Bronchial epithelial cell (primary cell): ENCODE measurements at regions not wholly inside any gene's neighbourhood (a gene's known extent, or its start where the extent isn't known, plus 50 kb on each side); places are given as distances from the start of the nearest gene placed in this dataset.

Source experiments
- DNase-seq: peaks from one replicate; pipeline ENCODE4 v3.0.0-alpha.2; 2010; ENCODE audit warnings: low read depth
- FAIRE-seq: peaks from 2 replicates; lab custom pipeline; 2011; peaks lifted over from hg19 to GRCh38; lab: Jason Lieb, UNC
- H3K27me3 ChIP-seq: 2 replicates; pipeline ENCODE4 v1.5.1; 2011; ENCODE audit warnings: low read length; ENCODE audit not compliant: control insufficient read depth, insufficient read depth
- H3K36me3 ChIP-seq: 2 replicates; pipeline ENCODE4 v1.5.1; 2011; ENCODE audit warnings: low read length; ENCODE audit not compliant: control insufficient read depth, insufficient read depth
- H3K4me3 ChIP-seq: 2 replicates; pipeline ENCODE4 v1.5.1; 2011; ENCODE audit warnings: mild to moderate bottlenecking, low read depth, low read length, control low read depth
- TF ChIP-seq, protein P1 (sequence below): IDR thresholded peaks from 2 replicates; pipeline ENCODE4 v1.5.1; 2011; ENCODE audit warnings: mild to moderate bottlenecking, moderate library complexity, low read length, control low read depth, inconsistent platforms; ENCODE audit not compliant: insufficient read depth, severe bottlenecking

DNA sequence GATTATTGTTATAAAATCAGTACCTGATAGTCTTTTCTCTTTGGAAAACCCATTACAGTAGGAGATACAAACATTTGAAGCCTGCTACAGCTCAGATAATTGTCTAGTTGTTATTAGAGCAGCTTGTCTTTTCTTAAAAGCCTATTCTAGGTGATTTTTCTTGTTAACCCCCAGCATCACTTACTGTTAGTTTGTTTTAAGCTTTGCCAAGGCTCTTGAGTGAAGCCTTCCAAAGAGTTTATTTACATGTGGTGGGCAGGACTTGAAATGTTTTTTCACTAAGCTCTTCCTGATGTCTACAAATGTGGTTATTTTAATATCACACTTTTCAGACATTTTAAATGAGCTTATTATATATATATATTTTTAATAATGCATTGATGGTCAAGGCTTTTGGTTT, 791.3 kb downstream of the PLCL1 start:
- no peak for FAIRE-seq
- H3K36me3 ChIP-seq = no peaks in the 10 kb centered on the region
- TF ChIP-seq, protein P1, sequence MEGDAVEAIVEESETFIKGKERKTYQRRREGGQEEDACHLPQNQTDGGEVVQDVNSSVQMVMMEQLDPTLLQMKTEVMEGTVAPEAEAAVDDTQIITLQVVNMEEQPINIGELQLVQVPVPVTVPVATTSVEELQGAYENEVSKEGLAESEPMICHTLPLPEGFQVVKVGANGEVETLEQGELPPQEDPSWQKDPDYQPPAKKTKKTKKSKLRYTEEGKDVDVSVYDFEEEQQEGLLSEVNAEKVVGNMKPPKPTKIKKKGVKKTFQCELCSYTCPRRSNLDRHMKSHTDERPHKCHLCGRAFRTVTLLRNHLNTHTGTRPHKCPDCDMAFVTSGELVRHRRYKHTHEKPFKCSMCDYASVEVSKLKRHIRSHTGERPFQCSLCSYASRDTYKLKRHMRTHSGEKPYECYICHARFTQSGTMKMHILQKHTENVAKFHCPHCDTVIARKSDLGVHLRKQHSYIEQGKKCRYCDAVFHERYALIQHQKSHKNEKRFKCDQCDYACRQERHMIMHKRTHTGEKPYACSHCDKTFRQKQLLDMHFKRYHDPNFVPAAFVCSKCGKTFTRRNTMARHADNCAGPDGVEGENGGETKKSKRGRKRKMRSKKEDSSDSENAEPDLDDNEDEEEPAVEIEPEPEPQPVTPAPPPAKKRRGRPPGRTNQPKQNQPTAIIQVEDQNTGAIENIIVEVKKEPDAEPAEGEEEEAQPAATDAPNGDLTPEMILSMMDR = no peak
- DNase-seq = no peak
- H3K4me3 ChIP-seq = no peak overlapping the region
- no peaks in the 10 kb centered on the region for H3K27me3 ChIP-seq

DNA sequence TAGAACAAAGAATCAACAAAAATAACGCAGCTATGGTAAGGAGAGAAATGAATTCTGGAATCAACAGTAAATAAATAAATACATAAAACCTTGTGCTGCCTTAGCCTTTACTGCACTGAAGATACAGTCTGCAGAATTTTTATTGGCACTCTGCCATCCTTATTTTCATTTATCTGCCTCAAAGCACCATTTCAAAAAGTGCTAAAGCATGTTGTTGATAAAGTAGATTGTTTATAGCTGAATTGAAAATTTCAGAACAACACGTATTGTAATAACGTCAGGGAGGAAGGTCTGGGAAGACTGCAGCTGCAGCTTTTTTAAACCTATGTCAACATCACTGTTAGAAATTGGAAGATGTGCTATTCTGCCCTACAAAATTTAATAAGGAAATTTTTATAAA, 787.2 kb downstream of the PLCL1 start:
- Histone ChIP-seq H3K27me3 (no peaks in the 10 kb centered on the region), H3K36me3 (no peaks in the 10 kb centered on the region), H3K4me3 (no peak overlapping the region)
- TF ChIP-seq, protein P1 = no peak
- FAIRE-seq (no peak), DNase-seq (no peak)

DNA sequence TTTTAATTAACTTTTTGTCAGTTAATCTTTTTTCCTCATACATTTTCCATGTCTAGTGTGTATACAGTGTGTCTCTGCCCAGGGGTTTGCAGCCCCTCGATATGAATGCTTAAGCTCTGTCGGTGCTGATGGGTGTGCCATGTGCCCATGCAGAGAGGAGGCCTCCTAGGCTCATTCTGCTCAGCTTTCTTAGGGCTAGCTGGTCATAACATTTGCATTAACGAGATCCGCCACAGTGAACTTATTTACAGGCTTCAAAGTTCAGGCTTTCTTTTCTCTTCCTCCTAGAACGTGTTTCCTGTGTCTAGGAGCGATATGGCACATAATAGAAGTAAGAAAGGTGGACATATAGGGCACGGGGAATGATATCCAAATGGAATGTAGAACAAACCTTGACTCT, 783.3 kb downstream of the PLCL1 start:
- TF ChIP-seq, protein P1 = no peak
- H3K27me3 ChIP-seq = no peaks in the 10 kb centered on the region
- no peak for FAIRE-seq

DNA sequence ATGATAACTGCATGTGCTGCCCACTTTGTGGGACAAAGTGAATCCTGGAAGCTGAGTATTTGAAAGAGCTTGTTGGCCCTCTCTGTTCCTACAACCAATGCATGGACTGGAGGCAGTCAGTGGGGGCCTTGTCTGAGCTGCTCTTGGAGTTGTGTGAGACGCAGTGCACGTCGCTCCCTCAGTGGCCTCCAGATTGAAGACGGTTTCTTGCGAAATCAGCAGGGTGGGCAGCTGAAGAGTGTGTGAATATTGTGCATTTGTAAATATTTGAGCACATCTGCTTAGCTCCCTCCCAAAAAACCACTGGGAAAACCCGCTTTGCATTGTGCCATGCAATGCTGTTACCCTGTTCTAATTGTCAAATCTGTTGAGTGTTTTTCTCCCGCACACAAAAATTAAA, 782.8 kb downstream of the PLCL1 start:
- TF ChIP-seq, protein P1 = no peak
- no peak overlapping the region for H3K4me3 ChIP-seq
- no peak for FAIRE-seq
- H3K27me3 ChIP-seq = no peaks in the 10 kb centered on the region
- no peaks in the 10 kb centered on the region for H3K36me3 ChIP-seq
- no peak for DNase-seq

More for the DNA sequence above, 783.3 kb downstream of the PLCL1 start:
- Histone ChIP-seq H3K36me3 (no peaks in the 10 kb centered on the region), H3K4me3 (no peak overlapping the region)
- DNase-seq = no peak

DNA sequence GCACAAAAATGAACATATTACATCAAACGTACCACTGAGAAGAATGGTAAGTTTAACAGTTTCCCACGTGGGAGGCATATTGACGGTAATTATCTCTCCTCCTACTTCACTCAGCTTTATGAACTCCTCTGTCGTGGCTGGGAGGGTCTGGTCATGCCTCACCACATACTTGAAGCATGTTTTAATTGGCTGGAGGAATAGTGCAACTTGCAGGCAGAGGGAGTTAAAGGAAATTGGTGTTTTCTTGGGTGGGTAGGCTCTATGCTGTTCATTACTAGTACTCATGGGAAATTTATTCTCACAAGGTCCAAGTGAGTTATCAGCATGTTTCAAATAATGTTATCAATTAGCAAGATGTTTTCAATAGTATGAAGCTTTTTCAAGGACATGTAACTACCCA, 767.0 kb downstream of the PLCL1 start:
- TF ChIP-seq, protein P1 = no peak
- Histone ChIP-seq H3K27me3 (no peaks in the 10 kb centered on the region), H3K36me3 (no peaks in the 10 kb centered on the region), H3K4me3 (no peak overlapping the region)
- FAIRE-seq = no peak
- no peak for DNase-seq

DNA sequence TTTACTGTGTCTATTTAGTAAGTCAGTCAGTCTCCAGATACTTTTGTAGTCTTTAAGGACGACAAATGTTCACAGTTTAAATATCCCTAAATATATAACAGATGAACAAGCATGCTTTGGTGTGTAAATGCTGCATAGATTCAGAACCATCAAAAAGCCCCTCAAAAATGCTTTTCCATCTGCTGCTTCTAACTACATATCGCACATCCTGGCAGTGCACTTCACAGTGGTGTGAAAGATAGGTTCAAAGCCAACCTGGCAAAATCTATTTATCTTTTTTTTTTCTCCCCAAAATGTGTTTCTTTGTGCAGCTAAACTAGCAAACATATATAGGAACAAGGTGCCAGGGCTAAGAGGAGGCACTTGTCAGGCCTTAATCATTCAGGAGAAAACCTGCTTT, 753.8 kb downstream of the PLCL1 start:
- Histone ChIP-seq H3K36me3 (no peaks in the 10 kb centered on the region), H3K4me3 (no peak overlapping the region), H3K27me3 (no peaks in the 10 kb centered on the region)
- DNase-seq = no peak
- TF ChIP-seq, protein P1 = no peak
- FAIRE-seq = no peak
